HG03432 (cell line): ENCODE measurements at regions not wholly inside any gene's neighbourhood (a gene's known extent, or its start where the extent isn't known, plus 50 kb on each side); places are given as distances from the start of the nearest gene placed in this dataset.
"Not testable (repeated sequence)": the region's sequence is repeated elsewhere in the genome, so short reads cannot be mapped to it uniquely, and the experiment has no call there.

Experiments
- ATAC-seq: cut with Tn5 transposase; IDR thresholded peaks from one replicate; pipeline ENCODE4 v1.9.1; 2021; ENCODE audit warnings: mild to moderate bottlenecking, moderate library complexity; ENCODE audit not compliant: unreplicated experiment

GRCh38 chr10:117458571-117458970 lies 83.3 kb upstream of the PDZD8 start:
- ATAC-seq: no peak

GRCh38 chr10:117457932-117458331 lies 82.7 kb upstream of the PDZD8 start:
- ATAC-seq: no peak

DNA sequence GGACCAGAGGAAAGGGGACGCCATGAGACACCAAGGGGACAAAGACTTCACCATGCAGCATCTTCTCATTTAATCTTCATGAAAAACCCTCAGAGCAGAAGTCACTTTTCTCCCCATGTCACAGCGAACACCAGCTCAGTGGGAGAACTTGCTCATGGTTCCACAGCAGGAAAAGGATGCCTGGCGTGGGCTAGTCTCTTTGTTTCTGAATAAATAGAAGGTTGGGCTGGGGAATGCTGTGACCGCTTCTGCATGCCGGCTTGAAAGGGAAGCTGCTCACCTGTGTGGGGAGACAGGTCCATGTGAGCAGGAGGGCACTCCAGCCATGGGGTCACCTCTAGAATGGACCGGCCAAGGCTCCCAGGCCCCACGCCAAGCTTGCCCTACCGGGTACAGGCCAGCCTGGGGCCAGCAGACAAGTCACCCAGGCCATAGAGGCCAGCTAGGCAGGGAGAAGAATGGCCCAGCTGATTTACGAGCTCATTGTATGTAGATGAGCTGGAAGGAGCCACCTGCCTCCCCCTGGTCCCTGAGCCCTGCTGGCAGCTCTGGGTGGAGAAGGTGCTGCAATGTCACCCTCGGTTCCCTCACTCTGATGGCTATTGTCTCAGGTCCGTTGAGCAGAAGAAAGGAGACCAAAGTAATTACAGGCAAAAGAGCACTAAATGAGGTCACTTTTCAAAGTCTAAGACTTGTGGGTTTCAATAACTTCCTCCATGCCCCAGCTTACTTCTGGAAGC lies 82.0 kb upstream of the PDZD8 start:
- no peak for ATAC-seq

GRCh38 chr10:117455346-117455745 lies 80.1 kb upstream of the PDZD8 start:
- ATAC-seq: no peak

GRCh38 chr10:117454502-117454901 lies 79.3 kb upstream of the PDZD8 start:
- no peak for ATAC-seq

DNA sequence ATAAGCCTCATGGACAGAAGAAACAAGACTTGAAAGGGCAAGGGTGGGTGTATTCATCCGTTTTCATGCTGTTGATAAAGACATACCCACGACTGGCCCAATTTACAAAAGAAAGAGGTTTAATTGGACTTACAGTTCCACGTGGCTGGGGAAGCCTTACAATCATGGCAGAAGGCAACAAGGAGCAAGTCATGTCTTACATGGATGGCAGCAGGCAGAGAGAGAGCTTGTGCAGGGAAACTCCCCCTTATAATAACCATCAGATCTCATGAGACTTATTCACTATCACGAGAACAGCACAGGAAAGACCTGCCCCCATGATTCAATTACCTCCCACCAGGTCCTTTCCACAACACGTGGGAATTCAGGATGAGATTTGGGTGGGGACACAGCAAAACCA lies 78.2 kb upstream of the PDZD8 start:
- not testable (repeated sequence) for ATAC-seq

DNA sequence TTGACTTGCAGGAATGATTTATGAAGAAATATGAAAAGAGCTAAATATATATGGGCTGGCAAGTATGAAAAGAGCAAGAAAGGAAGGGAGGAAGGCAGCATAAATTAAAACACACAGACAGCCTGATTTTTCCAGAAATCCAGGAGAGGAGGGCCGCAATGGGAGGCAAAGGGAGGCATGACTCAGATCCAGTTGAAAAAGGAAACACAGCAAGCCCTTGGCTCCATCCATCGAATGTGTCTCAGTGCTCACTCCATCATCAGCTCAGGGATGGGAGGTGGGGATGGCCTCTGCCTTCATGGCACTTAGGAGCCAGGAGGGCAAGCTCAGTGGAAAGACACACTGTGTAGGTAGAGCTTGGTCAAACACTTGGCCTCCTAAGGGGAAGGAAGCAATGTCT lies 75.7 kb upstream of the PDZD8 start:
- ATAC-seq: no peak

DNA sequence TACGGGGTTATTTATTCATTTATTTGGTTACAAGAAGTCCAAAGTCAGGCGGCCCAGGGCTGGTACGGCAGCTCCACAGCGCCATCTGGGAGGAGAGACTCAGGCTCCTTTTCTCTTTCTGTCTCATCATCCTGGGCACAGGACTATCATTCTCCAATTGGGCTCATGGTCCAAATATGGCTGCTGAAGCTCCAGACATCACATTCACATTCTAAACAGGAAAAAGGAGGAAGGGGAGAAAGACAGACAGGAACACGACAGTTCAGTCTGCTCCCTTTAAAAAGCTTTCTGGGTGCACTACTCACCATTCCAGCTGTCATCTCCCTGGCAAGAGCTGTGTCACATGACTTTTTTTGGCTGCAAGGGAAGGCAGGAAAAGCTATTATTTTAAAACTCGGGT lies 74.4 kb upstream of the PDZD8 start:
- ATAC-seq: no peak

DNA sequence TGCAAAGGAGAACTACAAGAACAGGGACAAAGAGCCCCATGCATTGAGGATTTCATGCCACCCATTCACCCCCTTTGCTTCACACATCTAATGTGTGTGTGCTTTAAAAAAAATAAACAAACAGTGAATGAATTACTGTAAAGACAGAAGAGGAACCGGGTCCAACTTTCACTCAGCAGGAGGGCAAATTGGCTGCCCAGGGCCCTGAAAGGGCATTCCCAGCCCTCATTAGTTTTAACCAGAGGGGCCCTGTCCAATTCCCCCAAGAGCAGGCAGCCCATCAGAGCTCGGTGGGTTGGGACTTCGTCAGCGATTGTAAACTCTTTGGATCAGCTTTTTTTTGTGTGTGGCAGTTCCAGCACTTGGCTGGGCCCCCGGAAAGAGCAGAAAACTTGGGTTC lies 73.6 kb upstream of the PDZD8 start:
- ATAC-seq: no peak

DNA sequence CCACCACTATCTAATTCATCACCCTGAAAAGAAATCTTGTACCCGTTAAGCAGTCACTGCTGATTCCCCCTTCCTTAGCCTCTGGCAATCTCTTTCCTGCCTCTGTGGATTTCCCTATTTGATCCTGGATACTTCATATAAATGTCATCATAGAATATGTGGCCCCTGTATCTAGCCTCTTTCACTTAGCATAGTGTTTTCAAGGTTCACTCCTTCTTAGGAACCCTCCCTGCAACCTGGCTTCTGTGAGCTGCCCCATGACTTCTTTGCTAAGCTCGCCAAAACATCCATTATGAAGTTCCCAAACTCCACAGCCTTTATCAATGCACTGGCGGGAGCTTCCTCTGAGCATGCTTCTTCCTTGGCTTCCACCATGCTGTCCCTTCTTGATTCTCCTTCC lies 70.8 kb upstream of the PDZD8 start:
- no peak for ATAC-seq

- ATAC-seq: no peak
These were observed 69.3 kb upstream of the PDZD8 start for GRCh38 chr10:117444497-117445040.

GRCh38 chr10:117443686-117444041 lies 68.4 kb upstream of the PDZD8 start:
- ATAC-seq: no peak

DNA sequence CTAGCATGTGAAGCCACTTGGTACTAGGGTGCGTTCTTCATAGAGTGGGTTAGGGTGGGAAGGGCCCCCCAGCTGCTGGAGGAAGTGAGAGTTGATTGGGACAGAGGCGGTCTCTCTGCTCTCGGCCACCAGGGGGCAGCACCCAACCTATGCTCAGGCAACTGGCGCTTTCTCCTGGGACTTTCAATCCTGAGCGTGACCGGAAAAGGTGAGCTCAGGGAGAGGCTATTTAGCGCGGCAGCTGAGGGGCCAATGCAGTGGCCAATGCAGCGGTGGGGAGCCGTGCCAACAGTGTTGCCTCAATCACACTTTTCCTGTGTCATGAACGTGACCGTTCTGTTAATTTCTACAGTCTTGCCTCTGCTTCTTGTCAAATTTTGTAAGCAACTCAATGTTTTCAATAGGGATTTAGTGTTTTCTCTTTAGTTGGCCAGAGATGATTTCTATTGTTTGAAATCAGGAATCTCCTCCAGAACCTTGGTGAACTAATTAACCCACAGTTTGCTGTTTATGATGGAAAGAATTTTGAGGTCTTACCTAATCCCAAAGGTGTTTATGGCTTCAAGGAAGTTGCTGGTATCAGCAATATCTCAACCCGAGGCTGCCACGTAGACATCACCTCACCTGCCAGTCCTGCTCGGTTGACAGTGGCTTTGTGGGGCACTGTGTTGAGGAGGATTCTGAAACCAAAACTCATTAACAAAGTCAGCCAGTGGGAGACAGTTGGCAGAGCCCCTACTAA lies 67.9 kb upstream of the PDZD8 start:
- ATAC-seq: peak; percentile 73

DNA sequence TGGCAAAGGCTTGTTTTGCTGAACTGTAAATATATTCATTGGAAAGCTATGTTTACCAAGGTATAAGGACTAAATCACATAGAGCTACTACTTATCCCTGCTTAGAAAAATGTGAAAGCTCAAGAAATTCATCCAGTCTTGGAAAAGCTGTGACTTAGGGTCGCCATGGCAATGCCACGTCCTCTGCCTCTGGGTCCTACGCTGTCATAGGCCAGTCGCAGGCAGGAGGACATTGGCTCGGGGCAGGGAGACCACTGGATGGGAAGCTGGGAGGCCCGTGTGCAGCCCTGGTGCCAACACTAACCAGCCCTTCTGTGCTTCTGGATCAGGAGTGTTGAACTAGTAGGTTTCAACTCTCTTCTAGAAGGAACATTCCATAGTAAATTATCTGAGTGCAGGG lies 67.3 kb upstream of the PDZD8 start:
- peak; percentile 28 for ATAC-seq

- peak; percentile 68 for ATAC-seq
These were observed 66.7 kb upstream of the PDZD8 start for GRCh38 chr10:117441812-117442443.

DNA sequence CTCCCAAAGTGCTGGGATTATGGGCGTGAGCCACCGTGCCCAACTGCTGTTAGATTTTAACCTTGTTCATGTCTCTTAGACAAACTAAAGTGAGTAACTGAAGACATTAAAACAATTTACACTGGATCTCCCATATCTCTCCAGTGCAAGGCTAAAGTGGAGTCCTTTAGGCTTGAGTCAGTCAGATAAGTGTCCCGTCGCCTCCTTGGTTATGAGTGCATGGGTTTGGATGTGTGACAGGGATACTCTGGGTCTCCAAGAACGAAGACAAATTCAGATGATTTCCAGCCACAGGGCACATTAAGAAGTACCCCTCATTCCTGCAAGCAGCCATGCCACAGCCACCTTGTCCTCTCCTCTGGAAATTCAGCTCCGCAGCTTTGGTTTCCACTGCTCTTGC lies 66.1 kb upstream of the PDZD8 start:
- ATAC-seq: no peak

GRCh38 chr10:117439243-117439912 lies 64.1 kb upstream of the PDZD8 start:
- ATAC-seq: no peak

GRCh38 chr10:117432866-117433265 lies 57.6 kb upstream of the PDZD8 start:
- ATAC-seq: no peak

GRCh38 chr10:117431160-117431559 lies 55.9 kb upstream of the PDZD8 start:
- ATAC-seq: no peak

- ATAC-seq: not testable (repeated sequence)
These were observed 55.3 kb upstream of the PDZD8 start for GRCh38 chr10:117430535-117430934.

DNA sequence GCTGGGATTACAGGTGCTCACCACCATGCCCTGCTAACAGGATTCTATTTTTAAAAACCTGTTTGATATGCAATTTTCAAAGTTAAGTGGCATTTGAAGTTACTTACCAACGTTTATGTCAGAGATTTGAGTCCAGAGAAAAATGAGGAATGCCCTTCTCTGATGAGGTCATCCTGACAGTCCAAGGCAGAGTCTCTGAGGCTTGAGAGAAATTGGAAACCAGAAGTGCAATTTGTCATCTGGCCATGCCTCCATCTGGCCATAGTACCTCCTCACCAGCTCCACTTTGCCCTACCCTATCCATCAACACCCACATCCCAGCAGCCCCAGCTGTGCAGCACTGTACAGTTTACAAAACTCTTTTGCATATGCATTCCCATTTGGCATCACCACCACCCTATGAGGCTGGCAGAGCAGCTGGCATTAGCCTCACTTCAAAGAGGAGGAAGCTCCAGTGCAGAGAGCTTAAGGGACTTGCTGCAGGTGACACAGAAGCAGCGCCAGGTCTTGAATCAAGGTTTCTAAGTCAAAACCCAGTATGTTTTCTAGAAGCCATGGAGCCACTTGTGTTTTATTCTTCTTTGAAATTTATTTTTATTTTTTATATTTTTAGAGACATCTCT lies 54.5 kb upstream of the PDZD8 start:
- no peak for ATAC-seq
